ENCODE measurements at regions not wholly inside any gene's neighbourhood (a gene's known extent, or its start where the extent isn't known, plus 50 kb on each side); places are given as distances from the start of the nearest gene placed in this dataset.

GRCh38 chr11:103584021-103584420, 452.4 kb upstream of the DDI1 start:
- no peaks in the 10 kb centered on the region for H3K9me3 ChIP-seq (replicated peaks; ENCODE audit: control insufficient read depth, insufficient read depth, low read length)
- no peak overlapping the region for H3K4me3 ChIP-seq (replicated peaks in 1 of 3; ENCODE audit: insufficient read depth in 1 of 3, low read depth in 1 of 3, low read length in 3 of 3)
- H3K9me1 ChIP-seq (replicated peaks; ENCODE audit: control insufficient read depth, extremely low read depth, insufficient read depth, low read length), result no peaks in the 10 kb centered on the region
- POLR2A ChIA-PET, result no interaction called here
- H3K27ac ChIP-seq (ENCODE audit: insufficient read depth, low read depth, low read length), result no peak overlapping the region
- no peak overlapping the region for H3K4me2 ChIP-seq (ENCODE audit: insufficient read depth, low read length)
- H3K9ac ChIP-seq (replicated peaks; ENCODE audit: extremely low read depth, insufficient read depth, low read length), result no peak overlapping the region
- CTCF ChIA-PET, result interaction anchor here (1.0 to 1.2 kb wide), 2 partner anchors 20 to 54 kb away, joined by 3 to 4 read pairs; no protein-coding TSS in a partner anchor
- H3K4me1 ChIP-seq (ENCODE audit: control insufficient read depth, extremely low read depth, insufficient read depth, low read length), result peaks cover 29% of the 10 kb centered on the region
- dilution Hi-C loops (cut with MboI; ENCODE audit: extremely low pct_ligation_motif_present, low sequenced_read_pairs), result no loop called here
- FAIRE-seq (no peak), DNase-seq (ENCODE audit: low read depth, low spot score) (no peak)
- BruUV-seq (replicated peaks), result no TSS peak
- no peaks in the 10 kb centered on the region for H4K20me1 ChIP-seq (replicated peaks; ENCODE audit: control insufficient read depth, extremely low read depth, insufficient read depth, low read length)
- H3K27me3 ChIP-seq (ENCODE audit: control insufficient read depth in 2 of 2, insufficient read depth in 2 of 2, low read length in 2 of 2), result no peaks in the 10 kb centered on the region
- no peaks in the 10 kb centered on the region for H3K79me2 ChIP-seq (ENCODE audit: control insufficient read depth, insufficient read depth, low read length)
- intact Hi-C loops (cut with micrococcal nuclease), result no loop called here
- no peak overlapping the region for H2AFZ ChIP-seq (ENCODE audit: low read depth, low read length)
- TF ChIP-seq EZH2 (IDR thresholded peaks at IDR 0.05; ENCODE audit: borderline replicate concordance, low read depth, low read length, severe bottlenecking) (no peak), POLR2A (IDR thresholded peaks at IDR 0.05; ENCODE audit: low read depth, low read length) (no peak), POLR2AphosphoS5 (IDR thresholded peaks at IDR 0.05; ENCODE audit: insufficient read depth, low read depth, low read length) (no peak), JUN (IDR thresholded peaks at IDR 0.05; ENCODE audit: borderline replicate concordance, insufficient read depth, insufficient read length, low read depth) (no peak), CTCF (IDR thresholded peaks at IDR 0.05; ENCODE audit: extremely low read depth in 1 of 2, insufficient read depth in 1 of 2, low read depth in 1 of 2, low read length in 2 of 2) (no peak), MAX (IDR thresholded peaks at IDR 0.05; ENCODE audit: insufficient read depth, insufficient read length) (no peak), GATA2 (IDR thresholded peaks at IDR 0.05; ENCODE audit: insufficient read depth, insufficient read length, low read depth, low read length) (no peak)
- no peaks in the 10 kb centered on the region for H3K36me3 ChIP-seq (ENCODE audit: control insufficient read depth in 2 of 2, extremely low read depth in 1 of 2, insufficient read depth in 2 of 2, low read length in 2 of 2)
